ENCODE measurements at regions not wholly inside any gene's neighbourhood (a gene's known extent, or its start where the extent isn't known, plus 50 kb on each side); places are given as distances from the start of the nearest gene placed in this dataset.

DNA sequence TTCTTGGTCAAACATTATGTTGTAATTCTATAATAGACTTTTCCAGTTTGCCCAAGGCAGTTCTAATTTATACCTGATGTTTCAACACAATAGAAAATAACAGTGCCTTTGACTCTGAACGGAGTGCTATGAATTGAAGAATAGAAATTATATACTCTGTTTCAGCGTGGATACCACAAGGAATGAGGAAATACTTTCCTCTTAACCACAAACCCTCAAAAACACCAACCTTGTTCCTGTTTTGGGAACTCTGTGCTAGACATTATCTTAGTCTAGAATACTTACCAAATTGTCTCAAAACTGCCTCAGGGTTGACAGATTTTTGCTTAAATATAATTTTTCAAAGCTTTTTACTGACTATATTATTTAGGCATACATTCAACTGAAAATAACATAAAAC is 1629.3 kb downstream of the MRPL39 start:
- TF ChIP-seq POLR2A (IDR thresholded peaks at IDR 0.05) = no peak
- TF ChIP-seq CTCF (IDR thresholded peaks at IDR 0.05) = no peak
- no peak for TF ChIP-seq POLR2AphosphoS5 (IDR thresholded peaks at IDR 0.05; ENCODE audit: insufficient read depth in 1 of 2, low read depth in 1 of 2)

Measured in vagina (tissue), 2 donors.